Stimulated activated CD4-positive, alpha-beta T cell treated with anti-CD3 and anti-CD28 coated beads, Interleukin-12 subunit alpha, Interleukin-12 subunit beta, amount 100 ng/mL, for 24 hours (primary cell): ENCODE measurements at regions not wholly inside any gene's neighbourhood (a gene's known extent, or its start where the extent isn't known, plus 50 kb on each side); places are given as distances from the start of the nearest gene placed in this dataset.
"Not testable (repeated sequence)": the region's sequence is repeated elsewhere in the genome, so short reads cannot be mapped to it uniquely, and the experiment has no call there.

ENCODE experiments used
- DNase-seq, 2 experiments: peaks; one replicate each; pipeline ENCODE4 v3.0.0-alpha.2; 2020; ENCODE audit warnings: low read depth in 2 of 2

DNA sequence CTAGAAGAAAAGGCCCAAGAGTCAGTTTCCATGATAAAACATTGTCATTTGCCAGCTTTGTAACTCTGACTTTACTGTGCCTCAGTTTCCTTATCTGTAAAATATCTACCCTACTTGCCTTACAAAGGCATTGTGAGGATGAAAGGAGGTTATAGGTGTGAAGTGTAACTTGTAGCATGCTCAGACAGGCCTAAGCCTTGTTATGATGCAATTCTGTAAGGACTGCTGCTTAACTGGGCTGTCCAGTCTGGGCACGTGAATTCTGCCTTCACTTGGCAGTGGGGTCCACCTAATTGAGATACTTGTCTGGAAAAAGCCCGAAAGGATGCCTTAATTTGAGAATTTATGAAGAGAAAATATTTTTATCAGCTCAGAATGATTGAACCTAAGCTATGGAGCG is 114.5 kb upstream of the DYRK2 start:
- no peak for DNase-seq

DNA sequence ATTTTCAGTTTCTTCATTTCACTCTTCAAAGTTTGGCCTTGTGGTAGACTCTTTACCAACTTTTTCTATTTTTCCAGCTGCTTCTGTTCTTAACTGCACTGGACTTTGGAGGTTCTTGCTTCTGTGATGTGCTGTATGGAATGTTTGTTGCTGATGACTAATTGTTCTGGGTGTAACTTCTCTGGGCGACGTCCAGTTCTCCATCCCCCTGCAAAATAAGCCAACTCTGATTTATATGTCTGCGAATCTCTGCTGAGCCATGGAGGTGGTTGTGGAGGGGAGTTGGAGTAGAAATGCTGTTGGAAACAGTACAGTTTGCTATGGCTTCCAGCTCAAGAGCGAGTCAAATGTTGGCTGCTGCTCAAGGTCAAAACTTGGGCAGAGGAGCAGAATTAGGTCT is 113.9 kb upstream of the DYRK2 start:
- DNase-seq = no peak

DNA sequence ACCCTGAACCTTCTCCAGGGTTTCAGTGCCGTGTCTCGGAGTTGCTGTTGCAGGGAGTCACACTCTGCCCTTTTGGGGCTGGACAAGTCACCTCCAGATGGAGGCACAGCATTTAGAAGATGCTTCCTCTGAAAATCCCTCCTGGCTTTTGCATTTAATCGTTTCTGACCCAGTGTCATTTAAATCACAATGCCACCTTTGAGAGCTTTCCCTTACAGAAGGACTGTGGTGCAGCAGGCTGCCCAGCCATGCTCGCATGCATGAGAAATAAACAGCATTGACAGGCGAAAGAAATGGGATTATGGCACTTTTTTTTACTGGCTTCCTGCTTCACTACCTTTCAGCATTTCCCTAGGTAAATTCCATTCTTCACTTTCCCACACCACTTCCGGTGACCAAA is 113.4 kb upstream of the DYRK2 start:
- no peak for DNase-seq

DNA sequence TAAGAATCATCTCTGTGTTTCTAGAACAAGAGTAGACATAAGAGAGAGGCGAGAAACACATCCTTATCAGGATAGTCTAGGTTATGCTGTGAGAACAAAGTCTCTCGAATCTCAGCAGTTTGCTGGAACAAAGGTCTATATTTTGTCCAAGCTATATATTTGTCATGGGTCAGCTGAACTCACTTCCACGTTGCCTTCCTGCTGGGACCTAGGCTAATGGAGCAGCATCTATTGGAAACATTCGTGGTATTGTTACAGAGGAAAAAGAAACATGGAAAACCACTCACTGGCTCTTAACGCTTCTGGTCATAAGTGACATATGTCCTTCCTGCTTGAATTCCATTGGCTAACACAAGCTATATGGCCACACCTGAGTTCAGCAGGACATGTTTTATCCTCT is 112.6 kb upstream of the DYRK2 start:
- no peak for DNase-seq

DNA sequence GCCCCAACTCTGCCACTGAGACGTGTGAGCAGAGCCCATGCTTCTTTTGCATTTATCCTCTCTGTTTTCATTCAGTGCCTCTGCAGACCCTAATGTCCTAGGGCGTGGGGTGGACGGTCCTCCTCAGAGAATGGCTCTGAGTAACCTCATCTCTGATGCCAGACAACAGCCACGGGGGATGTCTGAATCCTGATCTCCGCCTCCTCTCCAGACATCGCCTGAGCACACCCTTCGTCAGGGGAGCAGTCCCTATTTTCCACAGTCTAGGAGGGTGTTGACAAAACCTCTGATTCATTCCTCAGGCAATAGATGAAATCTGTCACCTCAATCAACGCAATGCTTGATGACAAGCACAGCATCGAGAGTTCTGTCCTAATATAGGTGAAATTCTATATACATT is 109.2 kb upstream of the DYRK2 start:
- no peak for DNase-seq

DNA sequence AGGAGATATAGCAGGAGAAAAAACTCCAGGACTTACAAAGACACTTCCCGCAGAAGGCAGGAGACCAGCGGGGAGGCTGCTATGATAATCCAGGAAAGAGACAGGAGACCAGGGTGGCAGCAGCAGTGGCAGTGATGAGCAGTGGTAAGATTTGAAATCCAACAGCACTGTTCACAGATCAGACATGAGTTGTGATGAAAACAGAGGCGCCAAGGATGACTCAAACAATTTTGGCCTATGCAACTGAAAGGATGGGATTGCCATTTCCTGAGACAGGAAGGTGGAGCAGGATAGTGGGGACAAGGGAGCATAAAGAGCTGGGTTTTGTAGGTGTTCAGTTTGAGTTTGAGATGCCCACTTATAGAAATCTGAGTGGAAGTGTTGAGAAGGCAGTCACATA is 108.6 kb upstream of the DYRK2 start:
- no peak for DNase-seq

DNA sequence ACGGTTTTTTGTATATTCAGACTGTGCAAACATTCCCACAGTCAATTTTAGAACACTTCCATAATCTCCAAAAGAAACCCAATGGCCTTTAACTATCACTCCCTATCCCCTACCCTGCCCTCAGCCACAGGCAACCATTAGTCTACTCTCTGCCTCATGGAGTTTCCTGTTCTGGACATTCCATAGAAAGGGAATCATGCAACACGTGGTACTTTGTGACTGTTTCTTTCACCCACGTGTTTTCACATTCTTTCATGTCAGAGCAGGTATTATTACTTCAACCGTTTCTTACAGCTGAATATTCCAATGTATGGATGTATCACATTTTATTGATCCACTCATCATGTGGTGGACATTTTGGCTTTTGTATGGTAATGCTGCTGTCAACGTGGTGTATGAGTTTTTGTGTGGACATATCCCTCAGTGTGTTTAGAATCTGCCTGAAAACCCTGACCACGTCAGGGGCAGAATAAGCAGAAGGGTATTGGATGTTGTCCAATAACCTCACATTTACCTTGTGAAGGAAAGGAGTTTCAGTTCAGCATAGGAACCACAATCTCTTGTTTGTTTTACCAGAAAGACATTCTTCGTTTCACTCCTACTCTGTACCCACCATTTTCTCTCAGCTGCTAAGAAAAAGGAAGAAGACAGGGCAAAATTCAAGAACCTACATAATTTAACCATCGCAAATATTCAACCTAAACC is 107.5 kb upstream of the DYRK2 start:
- no peak for DNase-seq

DNA sequence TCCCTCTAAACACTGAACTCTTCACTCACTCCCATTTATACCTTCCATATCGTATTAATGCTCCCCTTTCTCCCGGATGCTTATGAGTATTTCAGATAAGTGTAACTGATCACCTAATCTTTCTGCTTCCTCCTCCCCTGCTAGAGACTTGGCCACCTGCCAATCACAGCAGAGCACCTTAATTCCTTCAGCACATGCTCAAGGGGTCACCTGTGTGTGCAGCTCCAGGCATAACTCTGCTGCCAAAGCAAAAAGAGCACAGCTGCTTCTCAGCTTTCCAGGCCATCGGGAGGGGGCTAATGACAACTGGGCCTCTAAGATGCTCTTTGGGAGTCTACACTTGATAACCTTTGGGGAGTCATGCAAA is 106.9 kb upstream of the DYRK2 start:
- DNase-seq = no peak

DNA sequence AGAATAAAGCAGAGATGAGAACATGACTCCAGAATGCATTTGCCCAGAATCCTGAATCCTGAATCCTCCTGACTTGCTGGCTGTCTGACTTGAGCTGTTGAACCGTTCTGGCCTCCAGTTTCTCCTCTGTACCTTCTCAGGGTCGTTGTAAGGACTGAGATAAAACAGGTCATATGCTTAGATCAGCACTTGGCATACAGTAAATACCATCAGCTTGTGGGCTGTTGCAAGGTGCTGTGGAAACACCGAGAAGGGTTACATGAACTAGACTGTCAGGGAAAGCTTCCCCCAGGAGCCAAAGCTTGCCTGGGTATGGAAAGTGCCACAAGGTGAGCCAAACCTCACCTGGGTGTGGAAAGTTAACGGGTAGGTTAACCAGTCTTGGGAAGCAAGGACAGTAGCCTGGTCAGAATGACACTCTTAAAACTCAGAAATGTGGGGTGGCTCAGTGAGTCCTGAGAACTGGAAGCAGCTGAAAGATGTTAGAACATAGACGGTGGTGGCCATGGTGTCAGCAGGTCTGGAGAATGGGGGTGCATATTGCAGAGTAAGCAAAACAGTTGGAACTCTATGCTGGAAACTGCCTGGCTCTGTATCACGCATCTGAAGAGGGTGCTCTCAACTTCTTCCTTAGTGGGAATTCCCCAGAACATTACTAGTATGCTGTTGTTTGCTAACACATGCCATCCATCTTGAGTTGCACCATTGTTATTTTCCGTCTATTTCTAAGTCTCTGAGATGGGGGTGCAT is 105.3 kb upstream of the DYRK2 start:
- DNase-seq = no peak

DNA sequence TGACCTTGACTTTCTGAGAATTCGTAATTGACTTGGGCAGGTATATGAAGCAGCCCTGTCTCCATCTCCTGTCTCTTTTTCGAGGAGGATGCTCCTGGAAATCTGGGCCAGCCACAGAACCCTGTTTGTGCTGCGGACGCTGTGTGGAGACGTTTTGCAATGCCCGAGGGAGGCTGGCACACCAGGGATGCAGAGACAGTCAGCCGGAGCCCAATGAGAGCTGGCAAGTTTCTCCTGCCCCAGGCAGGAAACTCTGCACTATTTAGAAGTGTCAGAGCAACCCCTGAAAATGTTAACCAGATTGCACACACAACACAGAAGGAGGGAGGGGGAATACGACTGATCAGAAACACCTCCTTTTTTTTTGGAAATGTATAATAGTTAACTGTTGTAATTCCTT is 103.2 kb upstream of the DYRK2 start:
- no peak for DNase-seq

DNA sequence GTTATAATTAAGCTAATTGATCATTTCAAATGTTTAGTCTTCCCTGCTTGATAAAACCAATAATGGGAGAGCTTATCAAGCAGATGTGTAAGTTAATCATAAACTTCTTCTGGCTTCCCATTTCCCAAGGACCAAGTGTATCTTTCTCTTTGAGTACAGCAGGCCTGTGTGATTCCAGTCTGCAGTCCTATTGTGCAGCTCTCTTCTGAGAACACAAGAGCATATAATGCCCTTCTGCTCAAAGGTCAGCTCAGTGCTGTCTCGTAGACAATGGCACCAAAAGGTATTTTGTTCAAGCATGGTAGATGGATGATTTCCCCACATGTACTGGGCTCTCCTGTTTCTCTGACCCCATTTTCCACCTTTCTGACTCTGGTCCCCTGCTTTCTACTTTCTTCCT is 101.8 kb upstream of the DYRK2 start:
- no peak for DNase-seq

DNA sequence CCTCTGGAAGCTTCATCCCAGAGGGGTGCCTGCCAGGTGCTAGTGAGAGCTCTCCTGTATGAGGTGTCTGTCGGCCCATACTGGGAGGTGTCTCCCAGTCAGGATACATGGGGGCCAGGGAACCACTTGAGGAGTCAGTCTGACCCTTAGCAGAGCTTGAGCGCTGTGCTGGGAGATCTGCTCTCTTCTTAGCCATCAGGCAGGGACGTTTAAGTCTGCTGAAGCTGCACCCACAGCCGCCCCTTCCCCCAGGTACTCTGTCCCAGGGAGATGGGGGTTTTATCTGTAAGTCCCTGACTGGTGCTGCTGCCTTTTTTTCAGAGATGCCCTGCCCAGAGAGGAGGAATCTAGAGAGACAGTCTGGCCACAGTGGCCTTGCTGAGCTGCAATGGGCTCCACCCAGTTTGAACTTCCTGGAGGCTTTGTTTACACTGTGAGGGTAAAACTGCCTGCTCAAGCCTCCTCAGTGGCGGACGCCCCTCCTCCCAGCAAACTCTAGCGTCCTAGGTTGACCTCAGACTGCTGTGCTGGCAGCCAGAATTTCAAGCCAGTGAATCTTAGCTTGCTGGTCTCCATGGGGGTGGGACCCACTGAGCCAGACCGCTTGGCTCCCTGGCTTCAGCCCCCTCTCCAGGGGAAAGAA is 93.3 kb upstream of the DYRK2 start:
- not testable (repeated sequence) for DNase-seq

DNA sequence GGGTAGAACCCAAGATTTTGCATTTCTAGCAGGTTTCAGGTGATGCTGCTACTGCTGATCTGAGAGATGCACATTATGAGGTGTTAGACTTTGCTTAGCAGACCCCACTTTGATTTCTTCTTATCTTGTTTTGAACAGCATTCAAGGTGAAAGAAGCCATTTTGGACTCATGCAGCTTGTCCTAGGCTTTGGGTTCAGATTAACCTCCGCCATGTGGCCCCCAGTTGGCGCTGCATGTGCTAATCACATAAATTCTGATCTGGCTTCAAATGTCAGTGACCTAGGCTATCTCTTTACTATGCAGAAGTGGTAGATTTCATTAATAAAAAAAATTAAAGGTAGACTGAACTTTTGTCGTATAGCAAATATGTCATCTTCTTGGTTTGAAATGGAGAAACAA is 89.8 kb upstream of the DYRK2 start:
- DNase-seq = no peak

DNA sequence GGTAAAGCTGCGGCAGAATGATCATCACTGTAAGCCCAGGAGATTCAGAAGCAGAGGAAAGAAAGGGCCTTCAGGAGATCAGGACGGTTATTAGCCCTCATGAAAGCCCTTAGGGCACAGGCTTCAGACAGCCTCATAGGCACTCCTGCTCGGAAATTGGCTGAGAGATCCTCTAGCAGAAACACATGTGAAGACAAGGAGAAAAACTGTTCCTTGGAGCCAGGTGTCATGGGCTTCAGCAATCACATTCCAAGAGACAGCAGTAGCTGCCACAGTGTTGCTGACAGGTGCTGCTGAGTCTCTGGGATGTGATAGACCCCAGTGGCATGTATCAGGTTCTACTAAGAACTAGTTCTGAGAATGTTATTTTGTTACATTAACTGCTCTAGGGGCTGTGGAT is 88.8 kb upstream of the DYRK2 start:
- no peak for DNase-seq

DNA sequence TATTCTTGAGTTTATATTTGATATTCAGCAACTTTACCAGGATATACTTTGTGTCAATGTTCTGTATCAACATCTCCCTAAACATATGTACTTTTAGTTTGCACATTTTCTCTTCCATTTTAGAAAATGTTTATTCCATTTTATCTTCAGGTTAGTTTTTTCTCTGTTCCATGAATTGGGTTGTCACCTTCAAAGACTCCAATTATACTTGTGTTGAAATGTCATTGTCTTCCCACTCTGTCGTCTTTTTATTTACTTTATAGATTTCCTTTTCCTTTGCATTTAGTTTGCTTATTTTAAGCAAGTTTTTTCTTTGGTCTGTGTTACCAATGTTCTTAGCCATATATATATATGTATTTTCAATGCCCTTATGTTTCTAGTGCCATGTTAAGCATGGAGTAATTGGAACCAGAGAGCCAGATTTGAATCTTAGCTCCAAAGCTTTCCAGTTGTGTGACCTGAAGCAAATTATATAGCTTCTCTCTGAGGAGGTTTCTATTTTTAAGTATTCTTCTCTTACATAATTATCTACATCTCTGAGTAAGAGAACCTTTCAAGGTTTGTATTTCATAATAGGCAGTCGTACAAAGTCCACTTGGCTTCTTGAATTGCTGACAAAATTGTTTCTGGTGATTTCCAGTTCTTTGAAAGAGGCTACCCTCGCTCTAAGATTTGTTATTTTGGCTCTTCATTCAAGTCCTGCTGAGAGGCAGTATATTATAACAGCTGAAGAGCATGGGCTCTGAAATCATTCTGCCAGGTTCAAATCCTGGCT is 85.8 kb upstream of the DYRK2 start:
- DNase-seq = no peak

DNA sequence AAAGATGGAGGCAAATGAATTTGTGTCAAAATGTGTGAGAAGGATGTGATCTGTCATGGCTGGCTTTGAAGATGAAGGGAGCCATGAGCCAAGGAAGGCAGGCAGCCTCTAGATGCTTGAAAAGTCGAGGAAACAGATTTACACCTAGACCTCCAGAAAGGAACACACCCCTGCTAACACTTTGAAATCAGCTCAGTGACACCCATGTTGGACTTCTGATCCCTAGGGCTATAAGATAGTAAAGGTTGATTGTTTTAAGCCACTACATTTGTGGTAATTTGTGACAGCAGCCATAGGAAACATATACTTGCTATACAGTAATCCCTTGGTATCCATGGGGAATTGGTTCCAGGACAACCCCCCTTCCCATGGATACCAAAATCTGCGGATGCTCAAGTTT is 80.5 kb upstream of the DYRK2 start:
- no peak for DNase-seq

DNA sequence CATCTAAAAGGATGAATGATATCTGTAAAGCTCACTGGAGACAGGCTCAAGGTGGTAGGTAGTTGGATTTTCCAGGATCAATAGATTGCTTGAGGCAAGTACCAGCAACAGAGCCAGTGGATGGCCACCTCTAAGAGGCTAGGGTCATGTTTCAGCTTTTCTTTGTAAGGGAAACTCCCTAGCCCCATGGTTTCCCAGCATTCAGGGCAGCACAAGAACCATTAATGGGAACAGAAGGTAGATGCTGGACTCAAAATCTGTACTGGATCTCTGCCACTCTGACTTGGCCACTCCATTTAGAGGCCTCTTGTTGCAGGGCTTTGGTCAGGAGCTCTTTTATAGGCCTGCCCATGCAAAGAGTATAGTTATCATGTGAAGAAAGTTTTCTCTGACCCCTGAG is 76.1 kb upstream of the DYRK2 start:
- no peak for DNase-seq

DNA sequence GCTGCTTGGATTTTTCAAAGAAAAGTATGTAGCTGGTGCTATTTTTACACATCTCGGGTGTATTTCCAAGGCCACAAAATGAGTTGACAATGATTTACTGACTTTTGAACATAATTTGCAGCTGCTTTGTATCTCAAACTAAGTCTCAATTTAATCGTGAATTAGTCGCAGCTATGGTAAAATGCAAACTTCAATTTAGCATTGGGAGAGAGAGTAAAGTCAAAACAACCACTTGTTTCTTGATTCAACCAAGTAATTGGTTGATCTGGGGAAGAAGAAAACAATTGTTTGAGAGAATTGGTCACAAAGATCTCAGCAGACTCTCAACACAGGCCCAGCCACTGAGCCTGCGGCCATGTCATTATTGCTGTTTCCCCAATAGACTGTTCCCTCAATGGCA is 75.0 kb upstream of the DYRK2 start:
- DNase-seq = no peak

DNA sequence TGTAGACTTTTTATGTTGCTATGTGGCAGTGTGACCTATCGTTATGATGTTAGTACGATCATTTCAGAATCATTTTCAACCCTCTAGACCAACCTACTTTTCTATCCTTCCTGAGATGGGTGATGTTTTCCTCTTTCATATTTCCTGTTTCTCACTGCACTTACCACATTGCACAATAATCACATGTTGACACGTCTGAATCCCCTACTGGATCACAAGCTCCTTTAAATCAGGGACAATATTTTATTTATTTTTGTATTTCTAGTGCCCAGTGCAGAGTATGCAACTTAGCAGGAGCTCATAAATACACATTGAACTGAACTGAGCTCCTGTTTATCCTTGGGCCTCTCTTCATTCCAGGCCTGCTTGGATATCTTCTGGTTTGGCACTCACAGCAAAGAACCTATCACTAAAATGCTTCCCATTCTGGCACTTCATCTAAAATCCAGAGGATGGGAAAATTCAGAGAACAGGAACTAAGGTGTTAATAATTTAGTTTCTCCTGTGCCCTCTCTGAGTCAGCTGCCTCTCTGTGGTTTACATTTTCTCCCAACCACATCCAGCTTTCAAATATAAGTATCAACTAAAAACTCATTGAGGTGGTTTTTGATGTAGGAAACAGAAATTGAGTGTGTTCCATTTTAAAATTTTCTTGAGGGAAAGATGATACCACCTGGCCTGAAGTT is 69.4 kb upstream of the DYRK2 start:
- no peak for DNase-seq

DNA sequence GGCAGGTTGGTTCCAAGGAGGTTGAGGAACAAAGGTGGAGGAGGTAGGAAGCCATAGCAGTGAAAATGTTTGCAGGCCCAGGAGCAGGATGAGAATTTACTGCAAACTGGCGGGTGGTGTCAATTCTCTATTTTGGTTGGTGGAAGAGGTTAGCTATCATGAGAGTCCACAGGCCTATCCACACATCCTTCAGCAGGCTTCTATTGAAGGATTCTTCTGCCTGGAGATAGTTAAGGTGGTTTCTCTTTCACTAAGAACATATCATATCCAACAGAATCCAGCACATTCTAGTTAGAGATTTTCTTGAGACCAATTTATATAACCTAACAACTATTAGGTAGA is 68.9 kb upstream of the DYRK2 start:
- DNase-seq = no peak

DNA sequence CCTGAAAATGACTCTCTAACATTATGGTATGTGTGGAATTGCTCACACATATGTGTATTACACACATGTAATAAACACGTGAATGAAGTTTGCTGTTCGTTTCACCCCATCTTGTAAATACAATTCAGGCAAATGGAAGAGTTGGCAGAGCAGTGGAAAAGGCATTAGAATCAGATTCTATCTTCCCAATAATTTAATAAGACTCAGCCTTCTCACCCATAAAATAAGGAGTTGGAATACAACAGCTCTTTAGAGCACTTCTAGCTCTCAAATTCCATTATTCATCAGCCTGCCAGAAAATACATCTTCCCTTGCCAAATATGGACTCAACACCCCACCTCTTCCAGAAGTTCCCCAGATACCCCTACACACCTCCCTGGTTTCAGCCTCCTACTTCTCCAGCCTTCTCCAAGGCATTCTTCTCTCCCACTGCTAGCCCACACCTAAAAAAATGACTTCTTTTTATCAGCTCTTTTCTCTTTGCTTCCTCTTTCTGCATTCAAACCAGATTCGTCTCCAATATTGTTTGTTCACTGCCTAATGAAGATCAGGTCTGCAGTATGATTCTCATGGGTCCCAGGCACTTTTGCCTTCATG is 66.2 kb upstream of the DYRK2 start:
- DNase-seq = no peak

DNA sequence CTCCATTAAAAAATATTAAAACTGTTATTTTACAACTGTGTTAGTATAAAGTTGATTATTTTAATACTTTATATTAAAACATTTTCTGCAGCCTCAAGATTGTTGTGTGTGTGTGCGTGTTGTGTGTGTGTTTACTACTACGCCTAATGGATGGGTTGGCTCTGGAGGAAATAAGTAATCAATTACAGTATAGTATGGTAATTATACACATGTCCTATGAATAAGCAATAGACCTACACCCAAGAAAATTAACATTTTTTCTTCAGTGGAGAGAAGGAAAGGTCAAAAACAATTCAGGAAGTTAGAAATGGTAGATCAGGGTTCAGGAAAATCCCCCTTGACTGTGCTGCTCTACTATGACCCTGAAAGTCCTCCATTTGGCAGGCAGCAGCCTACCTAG is 65.7 kb upstream of the DYRK2 start:
- DNase-seq = no peak
